Trophoblast cell (in vitro differentiated cells and primary cell): ENCODE measurements at regions not wholly inside any gene's neighbourhood (a gene's known extent, or its start where the extent isn't known, plus 50 kb on each side); places are given as distances from the start of the nearest gene placed in this dataset.

Experiments used
- DNase-seq, 2 donors: peaks; one replicate each; pipeline ENCODE4 v3.0.0-alpha.2; 2016
- H2AFZ ChIP-seq: 2 replicates; pipeline ENCODE4 v1.6.1; 2013; ENCODE audit warnings: low read length, moderate library complexity, mild to moderate bottlenecking; ENCODE audit not compliant: insufficient read depth, poor library complexity
- H2AK5ac ChIP-seq: 2 replicates; pipeline ENCODE4 v1.6.1; 2013; ENCODE audit warnings: mild to moderate bottlenecking, low read length
- H2BK120ac ChIP-seq: 2 replicates; pipeline ENCODE4 v1.6.1; 2013; ENCODE audit warnings: low read length, mild to moderate bottlenecking, moderate library complexity; ENCODE audit not compliant: insufficient read depth, poor library complexity
- H2BK12ac ChIP-seq: 2 replicates; pipeline ENCODE4 v1.6.1; 2013; ENCODE audit warnings: mild to moderate bottlenecking, low read length, moderate library complexity
- H2BK5ac ChIP-seq: 2 replicates; pipeline ENCODE4 v1.6.1; 2013; ENCODE audit warnings: low read length, low read depth, moderate library complexity, mild to moderate bottlenecking; ENCODE audit not compliant: poor library complexity
- H3K14ac ChIP-seq: 2 replicates; pipeline ENCODE4 v1.6.1; 2013; ENCODE audit warnings: mild to moderate bottlenecking, low read length
- H3K18ac ChIP-seq: 2 replicates; pipeline ENCODE4 v1.6.1; 2013; ENCODE audit warnings: mild to moderate bottlenecking, low read length
- H3K23ac ChIP-seq: 2 replicates; pipeline ENCODE4 v1.6.1; 2013; ENCODE audit warnings: low read length
- H3K27ac ChIP-seq: 2 replicates; pipeline ENCODE4 v1.5.1; 2013; ENCODE audit warnings: low read depth, mild to moderate bottlenecking, inconsistent platforms, low read length, moderate library complexity
- H3K27me3 ChIP-seq: 2 replicates; pipeline ENCODE4 v1.6.1; 2013; ENCODE audit warnings: inconsistent platforms, mild to moderate bottlenecking, low read length, moderate library complexity; ENCODE audit not compliant: insufficient read depth
- H3K36me3 ChIP-seq, 2 experiments: 1 replicate in 1 of 2; 2 replicates in 1 of 2; pipeline ENCODE4 v1.6.1; 2013; ENCODE audit warnings: low read length in 2 of 2, mild to moderate bottlenecking in 2 of 2, moderate library complexity in 1 of 2; ENCODE audit not compliant: insufficient read depth in 2 of 2, control insufficient read depth in 1 of 2
- H3K4ac ChIP-seq: 2 replicates; pipeline ENCODE4 v1.6.1; 2013; ENCODE audit warnings: low read depth, mild to moderate bottlenecking, low read length, moderate library complexity
- H3K4me1 ChIP-seq, 2 experiments: 1 replicate in 1 of 2; 2 replicates in 1 of 2; pipeline ENCODE4 v1.6.1; 2013; ENCODE audit warnings: low read length in 2 of 2, mild to moderate bottlenecking in 2 of 2, moderate library complexity in 1 of 2; ENCODE audit not compliant: insufficient read depth in 2 of 2, control insufficient read depth in 1 of 2
- H3K4me2 ChIP-seq: 2 replicates; pipeline ENCODE4 v1.6.1; 2013; ENCODE audit warnings: inconsistent platforms, mild to moderate bottlenecking, low read length, moderate library complexity
- H3K4me3 ChIP-seq: 2 replicates; pipeline ENCODE4 v1.5.1; 2013; ENCODE audit warnings: mild to moderate bottlenecking, low read depth, low read length, inconsistent platforms
- H3K79me1 ChIP-seq: one replicate; pipeline ENCODE4 v1.6.1; 2013; ENCODE audit warnings: low read length
- H3K79me2 ChIP-seq: 2 replicates; pipeline ENCODE4 v1.6.1; 2013; ENCODE audit warnings: low read length, mild to moderate bottlenecking; ENCODE audit not compliant: control insufficient read depth, insufficient read depth, poor library complexity
- H3K9ac ChIP-seq: 2 replicates; pipeline ENCODE4 v1.6.1; 2013; ENCODE audit warnings: mild to moderate bottlenecking, low read length
- H3K9me3 ChIP-seq: 2 replicates; pipeline ENCODE4 v1.6.1; 2013; ENCODE audit warnings: low read depth, mild to moderate bottlenecking, control low read depth, inconsistent platforms, low read length; ENCODE audit not compliant: insufficient read depth
- H4K12ac ChIP-seq: 2 replicates; pipeline ENCODE4 v1.6.1; 2013; ENCODE audit warnings: low read depth, mild to moderate bottlenecking, low read length, moderate library complexity
- H4K8ac ChIP-seq: 2 replicates; pipeline ENCODE4 v1.6.1; 2013; ENCODE audit warnings: low read depth, mild to moderate bottlenecking, low read length, moderate library complexity
- H4K91ac ChIP-seq: one replicate; pipeline ENCODE4 v1.6.1; 2013; ENCODE audit warnings: low read depth, mild to moderate bottlenecking, low read length, moderate library complexity
- WGBS: extraction: QIAGEN DNeasy Blood & Tissue Kit; methylation state at CpG from one replicate; pipeline ENCODE4 v1.1.7; 2013; ENCODE audit warnings: missing lambda C conversion rate; ENCODE audit not compliant: insufficient read length, insufficient coverage; ENCODE audit errors: extremely low coverage; 5-methylcytosine and 5-hydroxymethylcytosine counted together

DNA sequence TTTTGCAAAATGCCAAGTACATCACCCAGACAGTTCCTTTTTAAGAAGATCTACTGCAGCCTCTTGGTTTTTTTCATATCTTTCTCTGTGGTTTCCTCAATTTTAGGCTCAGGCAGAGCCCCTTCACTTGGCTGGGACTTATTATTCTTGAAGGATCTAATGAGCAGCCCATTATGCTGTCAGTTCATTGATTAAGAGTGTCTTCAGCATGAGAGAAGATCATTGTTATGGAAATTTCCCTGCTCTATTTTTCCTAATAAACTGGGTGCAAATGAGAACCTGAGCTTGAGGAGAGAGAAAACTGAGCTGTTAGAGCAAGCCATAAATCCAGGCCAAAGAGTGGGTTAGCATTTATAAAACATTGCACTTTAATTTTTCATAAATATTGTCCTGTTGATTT, 146.5 kb downstream of the SEC23IP start:
- H3K14ac ChIP-seq, result no peak overlapping the region
- H4K8ac ChIP-seq, result no peak overlapping the region
- H2BK12ac ChIP-seq, result no peak overlapping the region
- H3K4me1 ChIP-seq, result peaks cover 0 to 2% of the 10 kb centered on the region in 2 experiments
- H3K4ac ChIP-seq, result no peak overlapping the region
- H3K27me3 ChIP-seq, result no peaks in the 10 kb centered on the region
- no peaks in the 10 kb centered on the region for H3K79me1 ChIP-seq
- H3K36me3 ChIP-seq, result no peaks in the 10 kb centered on the region
- no peaks in the 10 kb centered on the region for H3K79me2 ChIP-seq
- no peak overlapping the region for H3K23ac ChIP-seq
- no peak overlapping the region for H4K12ac ChIP-seq
- no peak overlapping the region for H3K9ac ChIP-seq
- no peak overlapping the region for H3K4me2 ChIP-seq
- H2AFZ ChIP-seq, result no peak overlapping the region
- H2AK5ac ChIP-seq, result no peak overlapping the region
- H2BK120ac ChIP-seq, result no peak overlapping the region
- no peak overlapping the region for H3K4me3 ChIP-seq
- no peak overlapping the region for H3K27ac ChIP-seq
- DNase-seq, result no peak
- H3K9me3 ChIP-seq, result no peaks in the 10 kb centered on the region
- H4K91ac ChIP-seq, result no peak overlapping the region
- no peak overlapping the region for H2BK5ac ChIP-seq
- no peak overlapping the region for H3K18ac ChIP-seq

DNA sequence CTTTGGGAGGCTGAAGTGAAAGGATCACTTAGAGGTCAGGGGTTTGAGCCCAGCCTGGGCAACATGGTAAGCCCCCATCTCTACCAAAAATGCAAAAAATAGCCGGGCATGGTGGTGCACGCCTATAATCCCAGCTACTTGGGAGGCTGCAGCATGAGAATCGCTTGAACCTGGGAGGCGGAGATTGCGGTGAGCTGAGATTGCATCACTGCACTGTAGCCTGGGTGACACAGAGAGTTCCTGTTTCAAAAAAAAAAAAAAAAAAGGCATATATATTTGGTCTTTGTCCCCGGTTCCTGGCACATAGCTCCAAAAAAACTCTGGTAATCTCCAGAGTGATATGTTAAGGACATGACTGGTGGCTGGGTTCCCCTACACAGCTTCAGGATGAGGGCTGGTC, 147.3 kb downstream of the SEC23IP start:
- no peak overlapping the region for H2AFZ ChIP-seq
- H3K23ac ChIP-seq, result no peak overlapping the region
- no peak overlapping the region for H2BK120ac ChIP-seq
- no peak overlapping the region for H4K8ac ChIP-seq
- peaks cover 0 to 2% of the 10 kb centered on the region in 2 experiments for H3K4me1 ChIP-seq
- no peak overlapping the region for H2BK5ac ChIP-seq
- no peaks in the 10 kb centered on the region for H3K79me1 ChIP-seq
- H4K12ac ChIP-seq, result no peak overlapping the region
- WGBS, result no CpG with 5 or more reads among the region's 6 CpGs
- H3K27me3 ChIP-seq, result no peaks in the 10 kb centered on the region
- no peak overlapping the region for H3K27ac ChIP-seq
- DNase-seq, result no peak
- H3K14ac ChIP-seq, result no peak overlapping the region
- no peak overlapping the region for H3K18ac ChIP-seq
- H3K4ac ChIP-seq, result no peak overlapping the region
- H3K4me3 ChIP-seq, result no peak overlapping the region
- no peaks in the 10 kb centered on the region for H3K36me3 ChIP-seq
- no peak overlapping the region for H2AK5ac ChIP-seq
- H3K9me3 ChIP-seq, result no peaks in the 10 kb centered on the region
- no peak overlapping the region for H2BK12ac ChIP-seq
- no peak overlapping the region for H3K9ac ChIP-seq
- no peaks in the 10 kb centered on the region for H3K79me2 ChIP-seq
- no peak overlapping the region for H3K4me2 ChIP-seq
- no peak overlapping the region for H4K91ac ChIP-seq

DNA sequence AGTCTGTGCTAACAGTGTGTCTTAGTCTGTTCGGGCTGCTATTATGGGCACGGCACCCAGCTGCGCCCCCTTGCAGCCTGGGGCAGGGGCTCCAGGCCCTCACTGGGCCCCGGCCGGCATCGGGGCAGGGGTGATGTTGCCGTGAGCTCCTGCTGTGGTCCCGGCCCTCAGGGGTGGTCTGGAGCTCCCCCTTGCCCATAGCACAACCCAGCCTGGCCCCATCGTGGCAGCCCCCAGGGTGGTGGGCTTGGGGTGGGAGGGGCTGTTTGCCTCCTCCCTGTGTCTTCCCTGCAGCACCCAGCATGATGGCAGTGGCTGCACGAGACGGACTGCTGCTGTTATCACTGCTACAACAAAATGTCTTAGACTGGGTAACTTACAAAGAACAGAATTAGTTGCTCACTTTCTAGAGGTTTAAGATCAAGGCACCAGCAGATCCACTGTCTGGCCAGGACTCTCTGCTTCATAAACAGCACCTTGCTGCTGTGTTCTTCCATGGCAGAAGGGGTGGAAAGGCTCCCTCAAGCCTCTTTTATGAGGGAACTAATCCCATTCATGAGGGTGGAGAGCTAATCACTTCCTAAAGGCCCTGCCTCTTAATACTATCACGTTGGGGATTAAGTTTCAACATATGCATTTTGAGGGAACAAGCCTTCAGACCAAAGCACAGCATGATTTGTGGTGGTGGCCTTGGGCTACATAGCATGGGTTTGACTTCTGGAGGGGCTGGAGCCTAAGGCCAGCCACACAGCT, 149.5 kb downstream of the SEC23IP start:
- DNase-seq, result no peak
- no peaks in the 10 kb centered on the region for H3K27me3 ChIP-seq
- no peak overlapping the region for H3K23ac ChIP-seq
- no peak overlapping the region for H3K14ac ChIP-seq
- no peak overlapping the region for H2BK5ac ChIP-seq
- H4K8ac ChIP-seq, result no peak overlapping the region
- H3K4me1 ChIP-seq, result peaks cover 0 to 2% of the 10 kb centered on the region in 2 experiments
- no peak overlapping the region for H4K12ac ChIP-seq
- no peak overlapping the region for H4K91ac ChIP-seq
- H3K27ac ChIP-seq, result no peak overlapping the region
- H2AK5ac ChIP-seq, result no peak overlapping the region
- H2AFZ ChIP-seq, result no peak overlapping the region
- H3K9me3 ChIP-seq, result no peaks in the 10 kb centered on the region
- H3K9ac ChIP-seq, result no peak overlapping the region
- no peak overlapping the region for H2BK120ac ChIP-seq
- WGBS, result no CpG with 5 or more reads among the region's 12 CpGs
- no peaks in the 10 kb centered on the region for H3K36me3 ChIP-seq
- no peak overlapping the region for H3K18ac ChIP-seq
- H3K79me1 ChIP-seq, result no peaks in the 10 kb centered on the region
- no peak overlapping the region for H3K4ac ChIP-seq
- H3K79me2 ChIP-seq, result no peaks in the 10 kb centered on the region
- H3K4me3 ChIP-seq, result no peak overlapping the region
- no peak overlapping the region for H3K4me2 ChIP-seq
- H2BK12ac ChIP-seq, result no peak overlapping the region

DNA sequence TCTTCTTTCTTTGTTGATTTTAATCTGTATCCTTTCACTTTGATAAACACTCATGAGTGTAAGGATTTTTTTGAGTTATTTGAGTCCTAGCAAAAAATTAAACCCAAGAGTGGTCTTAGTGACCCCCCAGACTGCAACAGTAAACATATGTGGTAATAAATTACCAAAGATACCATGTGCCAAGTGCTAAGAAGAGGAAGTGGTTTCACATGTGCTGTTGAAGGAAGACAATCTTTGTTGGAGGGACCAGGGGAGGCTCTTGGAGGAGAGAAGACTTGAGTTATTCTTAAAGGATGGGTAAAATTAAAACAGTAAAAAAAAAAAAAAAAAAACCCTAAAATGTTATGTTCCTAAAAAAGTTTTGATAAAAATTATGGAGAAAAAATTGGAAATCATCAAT, 150.2 kb downstream of the SEC23IP start:
- H3K4me2 ChIP-seq, result no peak overlapping the region
- peaks cover 0 to 2% of the 10 kb centered on the region in 2 experiments for H3K4me1 ChIP-seq
- H3K18ac ChIP-seq, result no peak overlapping the region
- H4K91ac ChIP-seq, result no peak overlapping the region
- no peaks in the 10 kb centered on the region for H3K27me3 ChIP-seq
- no peak overlapping the region for H3K23ac ChIP-seq
- H3K36me3 ChIP-seq, result no peaks in the 10 kb centered on the region
- H2BK12ac ChIP-seq, result no peak overlapping the region
- no peak overlapping the region for H3K27ac ChIP-seq
- no peaks in the 10 kb centered on the region for H3K79me1 ChIP-seq
- H3K4me3 ChIP-seq, result no peak overlapping the region
- H3K79me2 ChIP-seq, result no peaks in the 10 kb centered on the region
- DNase-seq, result no peak
- H3K9me3 ChIP-seq, result no peaks in the 10 kb centered on the region
- H3K9ac ChIP-seq, result no peak overlapping the region
- H2BK5ac ChIP-seq, result no peak overlapping the region
- H2AFZ ChIP-seq, result no peak overlapping the region
- no peak overlapping the region for H4K8ac ChIP-seq
- no peak overlapping the region for H2AK5ac ChIP-seq
- H4K12ac ChIP-seq, result no peak overlapping the region
- no peak overlapping the region for H3K14ac ChIP-seq
- no peak overlapping the region for H3K4ac ChIP-seq
- H2BK120ac ChIP-seq, result no peak overlapping the region
